DMS 273 (cell line): ENCODE measurements at regions not wholly inside any gene's neighbourhood (a gene's known extent, or its start where the extent isn't known, plus 50 kb on each side); places are given as distances from the start of the nearest gene placed in this dataset.

Experiments used
- DNase-seq: peaks from one replicate; lab custom pipeline; 2025; ENCODE audit not compliant: unreplicated experiment; lab: John Stamatoyannopoulos, UW

DNA sequence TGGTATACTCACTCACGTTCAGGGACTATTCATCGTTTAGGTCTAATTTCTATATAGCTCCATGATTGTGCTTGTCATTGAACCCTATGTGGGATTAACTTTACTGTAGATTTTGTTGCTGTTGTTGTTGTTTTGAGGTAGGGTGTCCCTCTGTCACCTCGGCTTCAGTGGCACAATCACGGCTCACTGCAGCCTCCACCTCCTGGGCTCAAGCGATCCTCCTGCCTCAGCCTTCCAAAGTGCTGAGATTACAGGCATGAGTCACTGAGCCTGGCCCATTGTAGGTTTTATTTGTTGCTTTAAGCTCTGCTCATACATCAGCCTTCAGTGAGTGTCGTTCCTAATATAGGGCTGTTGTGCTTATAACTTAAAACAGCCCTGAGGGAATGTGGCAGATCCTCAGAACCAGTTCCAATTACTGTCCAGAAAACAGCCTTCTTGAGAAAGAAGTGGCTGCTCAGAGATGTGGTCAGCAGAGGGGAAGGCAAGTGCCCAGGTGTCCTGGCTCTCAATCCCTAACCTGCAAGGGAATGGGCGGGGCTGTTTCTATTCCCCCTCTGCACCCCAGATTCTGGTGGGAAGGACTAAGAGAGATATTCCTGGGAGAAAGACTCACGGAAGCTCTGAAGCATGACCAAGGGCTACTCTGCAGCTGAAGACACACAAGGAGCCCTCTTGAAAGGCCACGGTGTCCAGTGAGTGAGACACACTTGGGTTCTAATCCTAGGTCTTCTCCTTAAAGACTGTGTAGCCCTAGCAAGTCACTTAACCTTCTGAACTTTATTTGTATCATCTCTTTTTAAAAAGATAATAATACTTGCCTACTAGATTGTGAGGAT is 79.6 kb upstream of the LCLAT1 start:
- no peak for DNase-seq

DNA sequence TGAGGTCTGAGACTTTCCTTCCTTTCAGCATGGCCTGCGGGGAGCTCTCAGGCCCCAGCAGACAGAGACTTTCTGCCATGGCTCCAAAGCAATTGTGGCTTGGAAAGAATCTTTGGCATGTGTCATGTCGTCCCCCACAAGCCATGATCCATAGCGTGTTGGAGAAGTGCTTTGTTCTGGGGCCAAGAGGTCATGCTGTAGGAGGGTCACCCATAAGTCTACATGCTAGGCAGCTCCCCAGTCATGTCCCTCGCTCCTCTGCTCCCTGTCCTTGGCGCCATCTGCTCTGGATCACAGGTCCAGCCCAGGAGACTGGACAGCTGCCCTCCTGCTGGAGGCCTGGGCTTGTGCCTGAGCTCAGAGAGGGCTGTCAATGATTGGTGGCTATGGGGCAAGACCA is 78.8 kb upstream of the LCLAT1 start:
- DNase-seq = no peak

DNA sequence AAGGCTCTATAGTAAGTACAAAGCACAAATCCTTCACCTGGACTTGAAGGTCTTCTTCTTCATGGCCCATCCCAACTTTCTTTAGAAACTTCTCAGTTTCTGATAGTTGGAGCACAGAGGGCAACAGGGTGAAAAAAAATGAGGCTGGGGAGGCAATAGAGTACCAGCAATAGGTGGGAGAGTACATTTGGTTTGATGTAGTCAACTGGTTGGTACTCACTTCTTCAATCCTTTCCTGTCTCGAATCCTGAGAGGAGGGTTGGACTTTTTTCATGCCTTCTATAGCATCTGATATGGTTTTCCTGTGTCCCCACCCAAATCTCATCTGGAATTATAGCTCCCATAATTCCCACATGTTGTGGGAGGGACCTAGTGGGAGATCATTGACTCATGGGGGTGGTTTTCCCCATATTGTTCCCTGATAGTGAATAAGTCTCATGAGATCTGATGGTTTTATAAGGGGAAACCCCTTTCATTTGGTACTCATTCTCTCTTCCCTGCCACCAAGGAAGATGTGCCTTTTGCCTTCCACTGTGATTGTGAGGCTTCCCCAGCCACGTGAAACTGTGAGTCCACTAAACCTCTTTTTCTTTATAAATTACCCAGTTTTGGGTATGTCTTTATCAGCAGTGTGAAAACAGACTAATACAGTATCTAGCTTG is 75.9 kb upstream of the LCLAT1 start:
- DNase-seq = no peak

DNA sequence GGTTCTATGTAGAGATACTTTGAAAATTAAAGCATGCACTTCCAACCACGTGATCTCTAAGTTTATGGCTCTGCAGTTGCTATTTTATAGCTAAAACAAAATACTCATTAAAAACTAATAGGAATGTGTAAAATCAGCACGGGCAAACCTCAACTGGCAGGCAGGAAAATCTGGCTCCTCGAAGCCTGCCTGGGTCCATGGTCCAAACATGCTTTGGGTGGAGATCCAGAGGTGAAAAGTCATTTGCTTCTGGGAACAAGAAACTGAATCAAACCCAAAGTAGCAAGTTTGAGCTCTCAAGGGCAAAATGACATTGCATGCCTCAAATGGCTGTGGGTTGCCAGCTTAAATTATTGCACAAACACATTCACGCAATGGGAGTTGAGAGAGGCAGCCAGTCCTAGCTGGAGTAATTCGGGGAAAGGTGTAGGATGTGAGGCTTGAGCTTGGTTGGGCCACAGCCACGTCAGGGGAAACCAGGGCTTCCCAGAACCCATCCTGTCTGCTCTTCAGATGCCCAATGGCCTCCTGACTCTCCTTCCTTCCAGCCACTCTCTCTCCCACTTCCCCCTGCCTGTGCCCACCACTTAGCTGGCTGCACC is 75.2 kb upstream of the LCLAT1 start:
- DNase-seq = no peak

DNA sequence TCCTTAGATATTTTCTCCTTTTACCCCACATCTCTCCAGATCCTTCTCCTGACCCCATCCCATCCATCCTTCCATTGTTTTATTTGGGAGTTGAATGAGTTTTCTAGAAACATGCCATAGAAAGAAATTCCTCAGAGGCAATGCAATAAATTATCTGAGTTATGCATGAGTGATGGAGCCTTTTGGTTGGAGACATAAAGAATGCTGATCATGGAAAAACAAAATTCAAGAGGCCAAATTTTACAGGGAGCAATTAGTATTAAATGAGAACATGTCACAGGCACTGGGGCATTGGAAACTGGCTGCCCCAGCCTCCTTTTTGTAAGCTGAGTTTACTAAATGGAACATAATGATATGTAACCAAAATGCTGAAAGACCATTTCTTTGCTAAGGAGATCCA is 74.2 kb upstream of the LCLAT1 start:
- DNase-seq = no peak

DNA sequence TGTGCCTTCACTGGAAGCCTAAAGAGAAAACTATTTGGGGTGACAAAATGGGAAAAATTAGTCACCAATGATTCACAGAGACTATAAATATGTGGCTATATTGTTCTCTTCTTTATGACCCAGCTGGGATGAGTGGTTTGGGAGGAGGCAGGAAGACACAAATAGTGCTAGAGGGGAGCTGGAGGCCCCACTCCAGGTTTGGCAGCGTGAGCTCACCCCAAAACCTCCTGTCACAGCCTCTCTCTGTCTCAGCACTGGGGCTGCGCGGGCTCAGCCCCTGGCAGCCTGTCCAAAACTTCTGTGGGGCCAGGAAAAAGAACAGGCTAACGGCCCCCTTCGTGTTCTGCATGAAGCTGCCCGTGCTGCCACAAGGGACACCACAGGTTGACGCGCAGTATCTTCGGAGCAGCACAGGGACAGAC is 73.2 kb upstream of the LCLAT1 start:
- DNase-seq = no peak

DNA sequence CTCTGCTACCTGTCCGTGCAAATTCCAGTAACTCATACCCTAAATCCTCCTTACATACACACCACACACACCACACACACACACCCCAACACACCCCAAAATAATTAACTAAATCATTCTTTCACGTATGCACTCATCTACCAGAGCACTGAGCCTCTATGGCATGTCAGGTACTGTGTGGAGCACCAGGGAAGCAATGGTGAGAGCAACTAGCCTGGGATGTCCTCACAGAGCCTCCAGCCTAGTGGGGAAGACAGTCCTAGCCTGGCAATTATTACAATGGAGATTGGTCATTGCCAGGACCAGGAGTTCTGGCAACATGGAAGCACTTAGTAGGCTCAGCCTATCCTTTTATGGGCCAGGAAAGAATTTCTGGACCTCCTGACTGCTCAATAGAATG is 72.7 kb upstream of the LCLAT1 start:
- DNase-seq = no peak

DNA sequence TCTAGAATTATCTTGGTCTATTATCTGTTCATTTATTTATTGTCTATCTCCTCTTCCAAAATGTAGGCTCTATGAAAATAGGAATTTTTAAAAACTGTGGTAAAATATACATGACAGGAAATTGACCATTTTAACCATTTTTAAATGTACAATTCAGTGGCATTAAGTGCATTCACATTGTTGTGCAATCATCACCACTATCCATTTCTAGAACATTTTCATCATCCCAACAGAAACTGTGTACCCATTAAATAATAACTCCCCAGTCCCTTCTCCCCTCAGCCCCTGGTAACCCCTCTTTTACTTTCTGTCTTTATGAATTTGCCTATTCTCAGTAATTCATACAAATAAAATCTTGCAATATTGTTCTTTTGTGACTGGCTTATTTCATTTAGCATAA is 71.1 kb upstream of the LCLAT1 start:
- no peak for DNase-seq

DNA sequence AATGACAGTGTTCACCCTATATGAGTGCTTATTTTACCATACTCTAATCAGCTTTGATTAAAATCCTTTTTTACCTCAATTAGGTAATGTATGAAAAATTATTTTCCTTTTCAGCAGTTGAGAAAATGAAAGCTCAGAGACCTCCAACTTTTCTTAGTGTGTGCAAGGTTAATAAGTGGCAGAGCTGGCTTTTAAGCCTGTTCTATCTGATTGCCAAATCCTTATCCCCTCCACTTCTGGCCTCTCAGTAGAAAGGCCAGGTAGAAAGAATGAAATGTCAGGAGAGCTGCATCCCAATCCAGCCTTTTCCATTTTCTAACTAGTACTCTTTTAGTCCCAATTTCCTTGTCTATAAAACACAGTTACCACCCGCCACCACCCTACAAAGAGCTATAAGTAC is 67.6 kb upstream of the LCLAT1 start:
- no peak for DNase-seq

DNA sequence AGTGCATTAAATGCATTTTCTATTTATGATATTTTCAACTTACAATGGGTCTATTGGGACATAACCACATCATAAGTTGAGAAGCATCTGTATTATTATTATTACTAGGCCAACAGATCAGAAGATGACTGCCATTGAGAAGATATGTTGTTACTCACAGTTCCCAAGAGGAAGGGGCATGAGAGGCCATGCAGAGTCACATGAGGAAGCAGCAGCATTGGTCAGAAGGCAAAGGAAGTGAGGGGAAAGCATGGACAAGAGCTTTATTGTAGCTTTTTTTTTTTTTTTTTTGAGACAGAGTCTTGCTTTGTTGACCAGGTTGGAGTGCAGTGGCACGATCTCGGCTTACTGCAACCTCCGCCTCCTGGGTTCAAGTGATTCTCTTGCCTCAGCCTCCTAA is 66.2 kb upstream of the LCLAT1 start:
- no peak for DNase-seq

DNA sequence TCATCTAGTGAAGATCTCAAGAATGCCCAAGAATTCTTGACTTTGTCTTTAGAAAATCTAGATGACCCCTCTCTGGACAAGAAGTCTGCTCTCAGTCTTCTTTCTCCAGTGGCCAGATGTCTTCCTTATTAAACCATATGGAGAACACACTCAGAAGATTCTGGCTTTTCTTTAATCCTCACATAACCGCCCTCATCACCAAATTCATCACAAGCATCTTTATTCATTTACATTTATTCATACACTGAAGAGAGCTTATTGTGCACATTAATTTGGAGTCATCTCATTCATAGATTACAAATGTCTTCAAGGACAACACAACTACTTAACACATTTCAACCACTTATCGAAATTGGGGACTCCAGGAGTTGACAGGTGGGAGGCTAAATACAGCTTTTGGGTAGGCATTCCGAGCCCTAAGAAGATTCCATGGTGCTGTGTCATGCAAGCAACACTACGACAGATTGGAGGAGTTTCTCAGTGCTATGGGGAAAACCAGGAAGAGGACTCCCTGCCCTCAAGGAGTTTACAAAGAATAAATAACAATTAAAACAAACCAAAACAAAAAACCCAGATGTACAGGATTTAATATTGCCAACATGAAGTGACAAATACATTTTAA is 64.8 kb upstream of the LCLAT1 start:
- no peak for DNase-seq

DNA sequence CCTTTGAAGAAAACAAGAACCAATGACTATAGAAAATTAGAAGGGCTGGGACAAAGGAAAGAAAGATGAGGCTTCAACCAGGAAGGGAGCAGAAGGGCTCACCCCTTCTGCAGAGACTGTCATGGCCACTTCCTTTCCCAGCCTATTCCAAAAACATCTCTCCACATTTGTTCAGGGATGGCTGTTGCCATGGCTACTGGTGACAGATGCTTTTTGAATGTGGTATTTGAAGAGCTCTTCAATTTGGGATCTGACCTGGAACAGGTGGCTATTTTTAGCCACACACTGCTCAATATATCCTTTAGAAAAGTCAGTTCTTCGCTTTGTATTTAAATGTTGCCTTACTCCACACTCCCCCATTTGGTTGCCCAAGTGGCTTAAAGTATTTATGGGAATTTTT is 64.1 kb upstream of the LCLAT1 start:
- peak; percentile 42 for DNase-seq

DNA sequence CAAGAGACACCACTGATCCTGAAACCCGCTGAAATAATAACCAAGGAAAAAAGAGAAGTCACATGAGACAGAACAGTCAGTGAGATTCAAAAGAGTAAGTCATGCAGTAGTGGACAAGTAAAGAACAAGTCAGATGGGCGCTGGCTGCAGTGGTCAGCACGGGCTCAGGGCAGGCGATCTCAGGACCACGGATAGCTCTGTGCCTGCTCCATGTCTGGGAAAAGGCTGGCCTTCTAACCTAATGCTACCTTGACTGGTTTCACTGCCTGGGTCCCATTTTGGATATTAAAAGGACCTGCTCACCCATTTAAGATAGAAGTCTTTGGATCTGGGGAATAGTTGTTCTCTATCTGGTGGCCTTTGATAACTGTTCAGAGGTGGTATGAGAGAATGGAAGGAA is 61.7 kb upstream of the LCLAT1 start:
- no peak for DNase-seq

DNA sequence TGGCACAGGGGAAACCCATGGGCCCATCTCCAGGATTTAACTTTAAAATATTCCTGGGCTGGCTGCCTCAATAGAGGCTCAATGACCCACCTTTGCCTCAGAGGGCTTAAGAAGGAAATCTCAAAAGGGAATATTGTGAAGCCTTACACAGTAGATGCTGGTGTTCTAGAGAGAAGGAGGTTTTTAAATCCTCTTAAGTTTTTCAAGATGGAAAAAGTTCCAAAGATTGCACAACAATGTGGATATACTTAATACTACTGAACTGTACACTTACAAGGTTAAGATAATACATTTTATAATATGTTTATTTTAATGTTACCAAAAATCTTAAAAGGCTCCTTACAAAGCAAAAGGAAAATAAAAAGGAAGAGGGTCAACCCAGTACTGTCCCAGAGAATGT is 54.9 kb upstream of the LCLAT1 start:
- DNase-seq = no peak

DNA sequence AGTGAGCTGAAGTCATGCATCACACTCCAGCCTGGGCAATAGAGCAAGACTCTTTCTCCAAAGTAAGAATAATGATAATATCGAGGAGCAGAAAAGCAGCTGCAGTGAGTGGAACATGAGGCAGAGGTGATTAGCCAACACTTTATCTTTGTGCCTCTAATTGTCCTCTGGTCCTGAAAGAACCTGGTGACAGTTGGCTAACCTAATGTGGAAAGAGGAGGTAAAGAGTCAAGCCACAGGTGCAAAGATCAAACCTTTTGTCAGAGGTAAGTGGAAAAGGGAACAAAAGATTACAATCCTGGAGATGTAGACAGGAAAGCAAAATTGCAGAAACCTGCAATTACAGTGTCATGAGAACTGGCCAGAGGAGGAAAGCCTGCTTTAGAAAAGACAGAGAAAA is 53.5 kb upstream of the LCLAT1 start:
- DNase-seq = no peak

DNA sequence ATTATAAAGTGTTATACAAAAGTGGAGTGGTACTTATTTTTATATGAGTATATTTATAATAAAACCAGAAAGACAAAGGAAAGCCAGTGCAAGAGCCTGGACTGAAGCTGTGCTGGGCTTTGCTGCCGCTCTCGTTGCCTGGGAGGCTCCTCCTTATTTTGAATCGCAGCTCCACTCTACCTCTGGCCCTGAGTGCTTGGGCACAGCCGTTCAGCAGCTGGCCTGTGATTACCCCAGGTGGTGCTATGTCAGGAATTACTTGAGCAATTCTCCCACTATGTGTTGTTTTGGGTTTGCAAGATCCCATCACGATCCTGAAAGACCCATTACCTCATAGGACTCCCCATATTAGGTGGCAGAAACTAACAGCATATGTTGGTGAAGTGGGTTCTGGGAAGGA is 53.0 kb upstream of the LCLAT1 start:
- DNase-seq = peak; percentile 25

DNA sequence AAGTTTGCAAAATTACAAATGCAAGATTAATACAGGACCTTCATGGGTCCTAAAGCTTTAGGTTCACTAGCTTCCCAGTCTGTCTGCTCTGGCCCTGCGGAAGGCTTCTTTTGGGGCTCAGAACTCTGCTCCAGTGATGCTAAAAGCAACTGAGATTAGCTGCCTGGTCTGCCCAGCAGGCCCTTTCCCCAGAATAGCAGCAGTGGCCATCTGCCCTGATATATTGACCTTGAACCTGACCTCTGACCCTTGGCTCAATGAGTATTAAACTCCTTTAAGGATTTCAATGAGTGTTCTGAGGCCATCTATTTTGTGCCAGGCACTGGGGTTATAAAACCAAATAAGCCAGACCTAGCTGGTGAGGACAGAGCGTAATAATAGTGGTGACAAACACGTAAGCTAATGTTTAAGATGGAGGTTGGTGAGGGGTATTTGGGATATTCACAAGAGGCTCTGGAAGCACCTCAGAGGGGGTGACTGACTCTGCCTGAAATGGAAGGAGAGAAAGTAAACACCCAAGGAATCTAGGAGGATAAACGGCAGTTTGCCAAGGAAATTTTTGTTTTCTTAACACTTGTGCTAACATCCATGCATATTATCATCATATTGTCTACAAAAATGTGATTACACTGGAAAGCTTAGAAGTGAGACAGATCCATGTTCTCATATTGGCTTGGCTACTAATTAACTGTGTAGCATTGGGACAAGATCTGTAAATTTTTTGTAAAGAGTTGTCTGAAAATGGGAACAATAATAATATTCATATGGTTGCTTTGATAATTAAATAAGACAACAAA is 50.4 kb upstream of the LCLAT1 start:
- no peak for DNase-seq
